Naive thymus-derived CD4-positive, alpha-beta T cell (primary cell): ENCODE measurements at regions not wholly inside any gene's neighbourhood (a gene's known extent, or its start where the extent isn't known, plus 50 kb on each side); places are given as distances from the start of the nearest gene placed in this dataset.
"Not testable (repeated sequence)": the region's sequence is repeated elsewhere in the genome, so short reads cannot be mapped to it uniquely, and the experiment has no call there.

Experiments used
- ATAC-seq: fragments of 150-1000 bp; cut with Tn5 transposase; 2 replicates; pipeline ENCODE4 v1.10.0; 2021; ENCODE audit warnings: mild to moderate bottlenecking, moderate library complexity
- CTCF ChIA-PET: fragments of 350-600 bp; sonication (Branson Sonifier 250); formaldehyde crosslinking; loops from one replicate; lab custom pipeline; 2021; ENCODE audit warnings: antibody characterized with exemption; lab: Charles Lee
- POLR2A ChIA-PET: fragments of 350-600 bp; sonication (Branson Sonifier 250); formaldehyde crosslinking; loops from one replicate; lab custom pipeline; 2021; ENCODE audit warnings: antibody characterized with exemption, inconsistent platforms; lab: Charles Lee
- DNase-seq, 9 donors: peaks; one replicate each; pipeline versions ENCODE4 v3.0.0 to v3.0.0-alpha.2; 2020 to 2022; ENCODE audit warnings: mixed read lengths in 1 of 9
- H3K27ac ChIP-seq: one replicate; pipeline ENCODE4 v1.7.0; 2013; ENCODE audit warnings: mild to moderate bottlenecking, low read depth, low read length, moderate library complexity
- H3K27me3 ChIP-seq, 2 donors: one replicate each; pipeline ENCODE4 v1.7.0; 2013; ENCODE audit warnings: low read length in 2 of 2, mild to moderate bottlenecking in 2 of 2, moderate library complexity in 2 of 2; ENCODE audit not compliant: control insufficient read depth in 2 of 2, insufficient read depth in 2 of 2
- H3K36me3 ChIP-seq, 3 experiments: 1 replicate in 2 of 3; 2 replicates in 1 of 3; pipeline ENCODE4 v1.7.0; 2013; ENCODE audit warnings: low read length in 3 of 3, mild to moderate bottlenecking in 3 of 3, moderate library complexity in 1 of 3; ENCODE audit not compliant: insufficient read depth in 3 of 3, control insufficient read depth in 2 of 3
- H3K4me1 ChIP-seq, 2 donors: one replicate each; pipeline ENCODE4 v1.7.0; 2013; ENCODE audit warnings: low read length in 2 of 2, mild to moderate bottlenecking in 2 of 2, moderate library complexity in 1 of 2; ENCODE audit not compliant: control insufficient read depth in 2 of 2, insufficient read depth in 2 of 2
- H3K4me3 ChIP-seq: 2 replicates; pipeline ENCODE4 v1.7.0; 2013; ENCODE audit warnings: mild to moderate bottlenecking, low read length
- H3K9me3 ChIP-seq, 3 experiments: 1 replicate in 2 of 3; 2 replicates in 1 of 3; pipeline ENCODE4 v1.7.0; 2013; ENCODE audit warnings: low read length in 3 of 3; ENCODE audit not compliant: control insufficient read depth in 2 of 3
- H3K27ac Mint-ChIP-seq, 9 donors: one replicate each; pipeline ENCODE4 v1.8.0; 2020 to 2022; ENCODE audit warnings: mixed read lengths in 9 of 9, mild to moderate bottlenecking in 8 of 9, moderate library complexity in 5 of 9, inconsistent platforms in 2 of 9
- H3K27me3 Mint-ChIP-seq, 5 donors: one replicate each; pipeline ENCODE4 v1.8.0; 2021 to 2022; ENCODE audit warnings: mixed read lengths in 5 of 5, mild to moderate bottlenecking in 1 of 5
- H3K36me3 Mint-ChIP-seq, 5 donors: one replicate each; pipeline ENCODE4 v1.8.0; 2020 to 2022; ENCODE audit warnings: mixed read lengths in 5 of 5, mild to moderate bottlenecking in 3 of 5, inconsistent platforms in 1 of 5
- H3K4me1 Mint-ChIP-seq, 7 donors: one replicate each; pipeline ENCODE4 v1.8.0; 2020 to 2022; ENCODE audit warnings: mixed read lengths in 7 of 7, mild to moderate bottlenecking in 3 of 7, inconsistent platforms in 1 of 7
- H3K4me3 Mint-ChIP-seq, 10 donors: one replicate each; pipeline ENCODE4 v1.8.0; 2020 to 2022; ENCODE audit warnings: mild to moderate bottlenecking in 10 of 10, mixed read lengths in 10 of 10, moderate library complexity in 6 of 10, inconsistent platforms in 2 of 10
- H3K9me3 Mint-ChIP-seq, 11 donors: one replicate each; pipeline ENCODE4 v1.8.0; 2020 to 2022; ENCODE audit warnings: mixed read lengths in 11 of 11, mild to moderate bottlenecking in 4 of 11, inconsistent platforms in 1 of 11, moderate library complexity in 1 of 11
- intact Hi-C, 2 donors: fragments of 100-400 bp; cut with micrococcal nuclease; formaldehyde crosslinking; loops; one replicate each; pipeline ENCODE4 v1.15.1; 2023

DNA sequence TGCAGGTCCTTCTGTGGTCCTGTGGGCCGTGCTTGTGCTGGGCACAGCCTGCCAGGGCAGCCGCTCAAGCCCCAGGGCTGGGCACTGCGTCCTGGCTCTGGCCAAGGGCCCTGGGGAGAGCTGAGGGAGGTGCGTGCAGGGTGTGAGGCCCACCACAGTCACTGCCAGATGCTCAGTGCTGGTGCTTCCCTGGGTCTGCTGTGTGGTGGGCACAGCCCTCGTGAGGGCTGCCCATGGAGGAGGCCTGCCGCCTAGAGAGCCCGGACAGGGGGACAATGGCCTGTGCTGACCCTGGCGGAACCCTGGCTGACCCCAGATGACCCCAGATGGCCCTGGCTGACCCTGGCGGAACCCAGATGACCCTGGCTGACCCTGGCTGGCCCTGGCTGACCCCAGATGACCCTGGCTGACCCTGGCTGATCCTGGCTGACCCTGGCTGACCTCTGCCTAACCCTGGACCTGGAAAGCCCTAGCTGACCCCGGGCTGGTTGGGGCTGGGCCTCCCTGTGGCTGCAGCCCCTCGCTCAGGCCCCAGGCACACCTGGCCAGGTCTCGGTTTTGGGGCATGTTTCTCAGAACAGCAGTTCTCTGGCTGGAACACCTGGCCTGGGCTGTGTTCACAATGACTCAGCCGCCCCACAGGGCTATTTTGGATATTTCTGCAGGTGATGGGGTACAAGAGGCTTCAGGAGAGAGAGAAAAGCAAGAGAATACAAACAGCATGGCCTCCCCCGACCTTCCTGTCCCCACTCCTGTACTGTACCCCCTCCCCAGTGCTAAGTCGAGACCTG, 55.4 kb downstream of the TMEM121 start:
- H3K27me3 ChIP-seq = no peaks in the 10 kb centered on the region
- H3K27ac ChIP-seq = no peak overlapping the region
- Mint-ChIP-seq H3K27ac (no peak overlapping the region), H3K4me1 (peaks cover 0 to 13% (median 0%) of the 10 kb centered on the region in 7 donors), H3K9me3 (peaks cover 0 to 6% (median 0%) of the 10 kb centered on the region in 11 donors), H3K27me3 (no peaks in the 10 kb centered on the region), H3K4me3 (no peak overlapping the region), H3K36me3 (no peaks in the 10 kb centered on the region)
- ATAC-seq (no peak), DNase-seq (no peak)
- H3K4me1 ChIP-seq = no peaks in the 10 kb centered on the region
- intact Hi-C loops = no loop called here
- no peaks in the 10 kb centered on the region for H3K9me3 ChIP-seq
- no peaks in the 10 kb centered on the region for H3K36me3 ChIP-seq
- CTCF ChIA-PET = no interaction called here
- POLR2A ChIA-PET = no interaction called here
- no peak overlapping the region for H3K4me3 ChIP-seq

DNA sequence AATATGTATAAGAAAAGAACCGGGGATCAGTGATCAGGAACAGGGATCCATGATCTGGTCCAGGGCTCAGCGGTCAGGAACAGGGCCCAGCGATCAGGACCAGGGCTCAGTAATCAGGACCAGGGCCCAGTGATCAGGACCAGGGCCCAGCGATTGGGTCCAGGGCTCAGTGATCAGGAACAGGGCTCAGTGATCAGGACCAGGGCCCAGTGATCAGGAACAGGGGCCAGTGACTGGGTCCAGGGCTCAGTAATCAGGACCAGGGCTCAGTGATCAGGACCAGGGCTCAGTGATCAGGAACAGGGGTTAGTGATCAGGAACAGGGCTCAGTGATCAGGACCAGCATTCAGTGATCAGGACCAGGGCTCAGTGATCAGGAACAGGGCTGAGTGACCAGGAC, 56.3 kb downstream of the TMEM121 start:
- ATAC-seq (no peak), DNase-seq (no peak)
- no peaks in the 10 kb centered on the region for H3K27me3 ChIP-seq
- H3K9me3 ChIP-seq = no peaks in the 10 kb centered on the region
- H3K36me3 Mint-ChIP-seq = no peaks in the 10 kb centered on the region
- H3K4me1 Mint-ChIP-seq = peaks cover 0 to 8% (median 0%) of the 10 kb centered on the region in 7 donors
- no peaks in the 10 kb centered on the region for H3K4me1 ChIP-seq
- CTCF ChIA-PET = no interaction called here
- no peaks in the 10 kb centered on the region for H3K36me3 ChIP-seq
- H3K9me3 Mint-ChIP-seq = peaks cover 0 to 4% (median 0%) of the 10 kb centered on the region in 11 donors
- H3K27ac ChIP-seq = no peak overlapping the region
- H3K4me3 Mint-ChIP-seq = no peak overlapping the region
- no peak overlapping the region for H3K4me3 ChIP-seq
- intact Hi-C loops = no loop called here
- no peaks in the 10 kb centered on the region for H3K27me3 Mint-ChIP-seq
- H3K27ac Mint-ChIP-seq = peak overlapping the region in 1 of 9 donors; percentile 40
- POLR2A ChIA-PET = no interaction called here

DNA sequence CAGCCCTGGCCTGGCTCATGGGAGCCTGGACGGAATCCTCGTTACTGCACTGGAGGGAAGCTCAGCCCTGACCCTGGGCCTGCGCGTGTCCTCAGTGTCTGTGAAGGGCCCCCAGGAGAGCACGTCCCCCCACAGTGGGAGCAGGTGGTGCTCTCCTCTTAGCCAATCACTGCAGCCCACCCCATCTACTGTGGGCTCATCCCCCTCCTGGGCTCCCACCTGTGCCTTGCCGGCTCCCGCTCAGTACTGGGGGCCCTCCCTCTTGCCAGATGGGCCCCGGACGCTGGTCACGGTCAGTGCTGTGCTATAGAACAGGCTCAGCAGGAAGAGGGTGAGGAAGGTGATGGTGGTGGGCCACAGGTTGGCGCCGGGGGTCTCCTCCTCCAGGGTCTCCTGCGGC, 57.5 kb downstream of the TMEM121 start:
- H3K4me3 ChIP-seq, H3K27me3 ChIP-seq, CTCF ChIA-PET, H3K36me3 ChIP-seq, H3K27me3 Mint-ChIP-seq, POLR2A ChIA-PET, ATAC-seq, H3K27ac ChIP-seq, intact Hi-C loops, H3K9me3 ChIP-seq, H3K27ac Mint-ChIP-seq, H3K4me1 ChIP-seq, H3K36me3 Mint-ChIP-seq, H3K4me1 Mint-ChIP-seq, H3K4me3 Mint-ChIP-seq, DNase-seq, H3K9me3 Mint-ChIP-seq: not testable (repeated sequence)

DNA sequence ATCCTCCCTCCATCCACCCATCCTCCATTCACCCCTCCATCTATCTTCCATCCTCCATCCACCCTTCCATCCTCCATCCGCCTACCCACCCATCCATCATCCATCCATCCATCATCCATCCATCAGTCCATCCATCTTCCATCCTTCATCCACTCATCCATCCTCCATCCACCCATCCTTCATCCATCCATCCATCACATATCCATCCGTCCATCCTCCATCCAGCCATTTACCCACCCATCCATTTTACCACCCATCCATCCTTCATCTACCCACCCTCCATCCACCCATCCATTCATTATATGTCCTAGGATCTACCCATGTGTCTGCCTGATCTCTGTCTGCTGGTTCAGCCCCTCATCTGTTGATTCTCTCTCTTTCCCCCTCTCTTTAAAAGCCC, 58.9 kb downstream of the TMEM121 start:
- H3K36me3 Mint-ChIP-seq, H3K36me3 ChIP-seq, H3K9me3 ChIP-seq, CTCF ChIA-PET, ATAC-seq, H3K27me3 Mint-ChIP-seq, DNase-seq, POLR2A ChIA-PET, H3K27ac ChIP-seq, intact Hi-C loops, H3K27me3 ChIP-seq, H3K4me3 ChIP-seq, H3K4me1 Mint-ChIP-seq, H3K4me1 ChIP-seq, H3K9me3 Mint-ChIP-seq, H3K27ac Mint-ChIP-seq: not testable (repeated sequence)
- peak overlapping the region in 1 of 10 donors; percentile 4 for H3K4me3 Mint-ChIP-seq

DNA sequence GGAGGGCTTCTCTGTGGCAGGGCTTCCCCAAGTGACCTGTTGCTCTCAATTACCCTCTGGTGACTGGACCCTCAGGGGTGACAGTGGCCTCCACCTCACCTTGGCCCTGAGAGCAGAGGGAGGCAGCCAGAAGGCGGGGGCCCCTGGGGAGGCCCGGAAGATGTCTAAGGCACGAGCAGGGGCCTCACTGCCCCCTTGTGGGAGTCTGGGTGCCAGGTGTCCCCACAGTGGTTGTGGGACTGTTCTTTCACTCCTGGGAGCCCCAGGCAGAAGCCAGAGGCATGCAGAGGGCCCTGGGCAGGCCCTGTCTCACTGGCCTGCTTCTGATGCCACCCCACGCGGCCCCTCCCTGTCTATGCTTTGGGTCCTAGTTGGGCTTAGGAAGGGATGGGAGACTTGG, 59.3 kb downstream of the TMEM121 start:
- DNase-seq, H3K27ac ChIP-seq, ATAC-seq: not testable (repeated sequence)

DNA sequence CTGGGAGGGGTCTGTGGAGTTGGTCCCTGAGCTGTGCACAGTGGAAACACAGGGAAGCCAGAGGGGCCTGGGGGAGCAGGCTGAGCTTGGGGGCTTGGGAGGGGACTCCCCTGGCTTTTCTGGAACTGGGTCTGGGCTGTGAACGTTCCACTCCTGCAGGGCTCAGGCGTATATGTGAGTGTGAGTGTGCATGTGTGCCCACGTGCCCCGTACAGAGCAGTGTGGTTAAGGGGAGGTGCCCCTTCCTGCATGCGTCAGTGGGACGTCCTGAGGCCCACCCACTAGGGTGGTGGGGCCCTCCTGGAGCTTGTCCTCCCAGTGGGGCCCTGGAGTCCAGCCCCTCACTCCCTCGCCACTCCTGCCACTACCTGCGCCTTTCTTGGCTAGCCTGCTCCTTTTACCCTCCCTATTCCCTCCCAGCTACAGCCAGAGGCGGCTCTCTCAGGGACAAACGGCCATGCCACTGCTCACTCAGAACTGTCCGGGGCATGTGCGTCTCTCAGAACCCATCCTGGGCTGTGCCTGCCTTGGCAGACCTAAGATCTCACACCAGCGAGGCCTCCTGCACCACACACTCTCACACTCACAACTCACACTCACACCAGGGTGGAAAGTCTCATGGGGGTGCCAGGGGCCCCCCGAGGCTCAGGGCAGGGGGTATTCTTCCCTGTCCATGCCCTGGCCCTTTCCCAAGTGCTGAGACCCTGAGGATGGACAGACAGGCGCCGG, 59.9 kb downstream of the TMEM121 start:
- POLR2A ChIA-PET, H3K36me3 Mint-ChIP-seq, H3K36me3 ChIP-seq, H3K9me3 ChIP-seq, H3K9me3 Mint-ChIP-seq, DNase-seq, H3K27me3 Mint-ChIP-seq, H3K27ac ChIP-seq, H3K4me1 Mint-ChIP-seq, H3K27ac Mint-ChIP-seq, H3K4me3 Mint-ChIP-seq, intact Hi-C loops, CTCF ChIA-PET, H3K27me3 ChIP-seq, H3K4me1 ChIP-seq, H3K4me3 ChIP-seq: not testable (repeated sequence)
- ATAC-seq = peak; percentile 46

More for the DNA sequence above, 59.3 kb downstream of the TMEM121 start:
- H3K36me3 ChIP-seq, H3K27me3 ChIP-seq, POLR2A ChIA-PET, H3K36me3 Mint-ChIP-seq, intact Hi-C loops, CTCF ChIA-PET, H3K4me1 Mint-ChIP-seq, H3K27me3 Mint-ChIP-seq, H3K4me3 ChIP-seq, H3K9me3 Mint-ChIP-seq, H3K4me3 Mint-ChIP-seq, H3K9me3 ChIP-seq, H3K4me1 ChIP-seq, H3K27ac Mint-ChIP-seq: not testable (repeated sequence)

DNA sequence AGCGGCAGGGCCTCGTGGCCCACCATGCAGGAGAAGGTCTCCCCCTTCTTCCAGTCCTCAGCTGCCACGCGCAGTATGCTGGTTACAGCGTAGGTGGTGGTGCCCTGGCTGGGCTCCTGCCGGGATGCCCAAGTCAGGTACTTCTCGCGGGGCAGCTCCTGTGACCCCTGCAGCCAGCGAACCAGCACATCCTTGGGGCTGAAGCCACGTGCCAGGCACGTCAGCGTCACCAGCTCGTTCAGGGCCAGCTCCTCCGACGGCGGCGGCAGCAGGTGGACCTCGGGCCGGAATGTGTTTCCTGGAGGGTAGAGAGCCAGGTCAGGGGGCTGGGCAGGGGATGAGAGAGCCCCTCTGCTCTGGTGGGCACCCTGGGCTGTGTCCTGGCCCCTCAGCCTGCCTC, 60.7 kb downstream of the TMEM121 start:
- H3K27ac Mint-ChIP-seq, intact Hi-C loops, H3K4me1 Mint-ChIP-seq, DNase-seq, H3K9me3 Mint-ChIP-seq, H3K4me1 ChIP-seq, H3K4me3 ChIP-seq, ATAC-seq, H3K27me3 ChIP-seq, CTCF ChIA-PET, H3K36me3 ChIP-seq, POLR2A ChIA-PET, H3K9me3 ChIP-seq, H3K36me3 Mint-ChIP-seq, H3K4me3 Mint-ChIP-seq, H3K27me3 Mint-ChIP-seq, H3K27ac ChIP-seq: not testable (repeated sequence)
